Activated CD8-positive, alpha-beta memory T cell treated with anti-CD3 and anti-CD28 coated beads, Interleukin-2, amount 10 ng/mL, durations not matched to agents 7 days and 5 days (primary cell): ENCODE measurements at regions not wholly inside any gene's neighbourhood (a gene's known extent, or its start where the extent isn't known, plus 50 kb on each side); places are given as distances from the start of the nearest gene placed in this dataset.

Source experiments
- ATAC-seq: fragments of 150-1000 bp; cut with Tn5 transposase; one replicate; pipeline ENCODE4 v1.10.0; 2021; ENCODE audit warnings: moderate library complexity
- CTCF ChIA-PET: fragments of 350-600 bp; sonication (Branson Sonifier 250); formaldehyde crosslinking; loops from one replicate; lab custom pipeline; 2021; ENCODE audit warnings: antibody characterized with exemption; lab: Charles Lee
- DNase-seq: peaks from one replicate; pipeline ENCODE4 v3.0.0-alpha.2; 2020
- H3K27ac Mint-ChIP-seq: one replicate; pipeline ENCODE4 v1.8.0; 2021; ENCODE audit warnings: mild to moderate bottlenecking, mixed read lengths
- H3K27me3 Mint-ChIP-seq: one replicate; pipeline ENCODE4 v1.8.0; 2021; ENCODE audit warnings: mixed read lengths
- H3K36me3 Mint-ChIP-seq: one replicate; pipeline ENCODE4 v1.8.0; 2021; ENCODE audit warnings: mild to moderate bottlenecking, mixed read lengths
- H3K4me1 Mint-ChIP-seq: one replicate; pipeline ENCODE4 v1.8.0; 2021; ENCODE audit warnings: mixed read lengths
- H3K4me3 Mint-ChIP-seq: one replicate; pipeline ENCODE4 v1.8.0; 2021; ENCODE audit warnings: mild to moderate bottlenecking, moderate library complexity, mixed read lengths
- H3K9me3 Mint-ChIP-seq: one replicate; pipeline ENCODE4 v1.8.0; 2022; ENCODE audit warnings: low read depth, mixed read lengths

GRCh38 chr16:86723689-86724088 lies 145.3 kb downstream of the FOXL1 start:
- CTCF ChIA-PET: no interaction called here

GRCh38 chr16:86725401-86725800 lies 147.1 kb downstream of the FOXL1 start:
- CTCF ChIA-PET: no interaction called here
- no peaks in the 10 kb centered on the region for H3K9me3 Mint-ChIP-seq
- no peak for ATAC-seq
- DNase-seq: no peak
- no peaks in the 10 kb centered on the region for H3K4me1 Mint-ChIP-seq
- no peak overlapping the region for H3K27ac Mint-ChIP-seq
- no peaks in the 10 kb centered on the region for H3K36me3 Mint-ChIP-seq
- peaks cover 11% of the 10 kb centered on the region for H3K27me3 Mint-ChIP-seq
- H3K4me3 Mint-ChIP-seq: no peak overlapping the region

More at GRCh38 chr16:86723689-86724088, 145.3 kb downstream of the FOXL1 start:
- DNase-seq (no peak), ATAC-seq (no peak)
- Mint-ChIP-seq H3K27me3 (peaks cover 11% of the 10 kb centered on the region), H3K9me3 (no peaks in the 10 kb centered on the region), H3K27ac (no peak overlapping the region), H3K4me1 (no peaks in the 10 kb centered on the region), H3K36me3 (no peaks in the 10 kb centered on the region), H3K4me3 (no peak overlapping the region)

DNA sequence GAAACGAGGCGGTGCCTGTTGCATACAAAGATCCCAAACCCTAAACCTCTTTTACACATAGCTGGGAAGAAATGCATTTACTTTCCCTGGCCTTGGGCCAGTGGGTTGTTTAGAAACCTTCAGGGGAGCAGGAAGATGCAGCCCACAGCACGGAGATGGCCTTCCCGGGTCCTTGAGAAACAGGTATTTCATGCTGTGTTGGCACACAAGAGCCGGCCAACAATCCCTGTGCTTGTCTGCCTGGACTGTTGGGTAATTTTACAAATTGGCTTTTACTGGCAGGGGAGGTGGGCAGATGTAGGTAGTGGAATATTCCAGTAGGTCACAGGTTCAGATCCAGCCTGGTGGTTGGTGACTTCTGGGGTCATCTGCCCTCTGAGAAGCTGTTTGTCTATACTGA lies 148.0 kb downstream of the FOXL1 start:
- Mint-ChIP-seq H3K27ac (no peak overlapping the region), H3K9me3 (no peaks in the 10 kb centered on the region), H3K4me1 (no peaks in the 10 kb centered on the region), H3K27me3 (peaks cover 13% of the 10 kb centered on the region), H3K36me3 (no peaks in the 10 kb centered on the region), H3K4me3 (no peak overlapping the region)
- CTCF ChIA-PET: no interaction called here
- ATAC-seq (no peak), DNase-seq (no peak)

- Mint-ChIP-seq H3K4me1 (no peaks in the 10 kb centered on the region), H3K36me3 (no peaks in the 10 kb centered on the region), H3K27me3 (peaks cover 21% of the 10 kb centered on the region), H3K4me3 (no peak overlapping the region), H3K9me3 (no peaks in the 10 kb centered on the region), H3K27ac (no peak overlapping the region)
- CTCF ChIA-PET: no interaction called here
- ATAC-seq (no peak), DNase-seq (no peak)
These were observed 148.8 kb downstream of the FOXL1 start for GRCh38 chr16:86727131-86727530.

- no peaks in the 10 kb centered on the region for H3K9me3 Mint-ChIP-seq
- H3K27me3 Mint-ChIP-seq: peaks cover 26% of the 10 kb centered on the region
- no peak for DNase-seq
- H3K36me3 Mint-ChIP-seq: no peaks in the 10 kb centered on the region
- H3K4me3 Mint-ChIP-seq: no peak overlapping the region
- H3K4me1 Mint-ChIP-seq: no peaks in the 10 kb centered on the region
- CTCF ChIA-PET: no interaction called here
- no peak overlapping the region for H3K27ac Mint-ChIP-seq
- no peak for ATAC-seq
These were observed 149.3 kb downstream of the FOXL1 start for GRCh38 chr16:86727632-86728031.

DNA sequence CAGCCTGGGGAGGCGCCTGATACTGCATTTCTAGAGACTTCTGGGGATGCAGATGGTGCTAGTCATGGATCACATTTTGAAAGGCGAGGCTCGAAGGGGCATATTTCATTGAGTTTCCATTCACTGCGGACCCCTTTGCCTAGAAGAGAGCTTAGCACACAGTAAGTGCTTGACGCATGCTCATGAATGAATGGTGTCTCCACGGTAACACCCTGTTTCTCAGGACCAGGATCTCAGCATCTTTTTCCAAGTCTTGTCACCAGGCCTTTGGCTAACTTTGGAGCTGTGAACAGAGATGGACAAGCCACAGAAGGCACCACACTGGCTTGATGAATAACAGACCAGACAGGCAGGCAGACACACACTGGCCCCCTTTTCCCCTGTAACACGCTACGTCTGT lies 151.3 kb downstream of the FOXL1 start:
- ATAC-seq (no peak), DNase-seq (no peak)
- Mint-ChIP-seq H3K9me3 (no peaks in the 10 kb centered on the region), H3K4me1 (no peaks in the 10 kb centered on the region), H3K27ac (no peak overlapping the region), H3K4me3 (no peak overlapping the region), H3K27me3 (peaks cover 45% of the 10 kb centered on the region), H3K36me3 (no peaks in the 10 kb centered on the region)
- CTCF ChIA-PET: no interaction called here

GRCh38 chr16:86730086-86730485 lies 151.7 kb downstream of the FOXL1 start:
- ATAC-seq (no peak), DNase-seq (no peak)
- H3K36me3 Mint-ChIP-seq: no peaks in the 10 kb centered on the region
- H3K9me3 Mint-ChIP-seq: no peaks in the 10 kb centered on the region
- no peak overlapping the region for H3K4me3 Mint-ChIP-seq
- peaks cover 49% of the 10 kb centered on the region for H3K27me3 Mint-ChIP-seq
- no peak overlapping the region for H3K27ac Mint-ChIP-seq
- CTCF ChIA-PET: no interaction called here
- H3K4me1 Mint-ChIP-seq: no peaks in the 10 kb centered on the region

DNA sequence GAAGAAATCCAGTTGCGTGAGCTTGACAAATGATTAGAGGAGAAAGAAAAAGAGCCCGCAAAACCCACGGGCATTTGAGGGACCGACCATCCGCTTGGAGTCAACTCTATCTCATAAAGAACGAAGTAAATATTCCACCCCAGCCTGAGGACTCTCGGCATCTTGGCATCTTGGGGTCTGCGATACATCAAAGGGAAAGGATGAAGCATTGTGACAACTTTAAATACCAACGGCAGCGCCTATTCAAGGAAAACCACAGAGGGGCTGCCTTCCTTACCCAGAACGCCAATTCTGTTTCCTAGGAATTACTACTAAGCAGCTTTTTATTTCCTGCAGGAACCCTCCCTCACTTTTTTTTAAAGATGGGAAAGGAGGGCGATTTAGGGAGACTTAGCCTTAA lies 152.2 kb downstream of the FOXL1 start:
- Mint-ChIP-seq H3K9me3 (no peaks in the 10 kb centered on the region), H3K27me3 (peaks cover 53% of the 10 kb centered on the region), H3K27ac (no peak overlapping the region), H3K4me1 (no peaks in the 10 kb centered on the region), H3K36me3 (no peaks in the 10 kb centered on the region), H3K4me3 (no peak overlapping the region)
- ATAC-seq (no peak), DNase-seq (no peak)
- CTCF ChIA-PET: no interaction called here

GRCh38 chr16:86732621-86733295 lies 154.4 kb downstream of the FOXL1 start:
- H3K4me3 Mint-ChIP-seq: no peak overlapping the region
- no peaks in the 10 kb centered on the region for H3K4me1 Mint-ChIP-seq
- peaks cover 51% of the 10 kb centered on the region for H3K27me3 Mint-ChIP-seq

GRCh38 chr16:86733546-86734254 lies 155.4 kb downstream of the FOXL1 start:
- DNase-seq (no peak), ATAC-seq (no peak)
- Mint-ChIP-seq H3K27ac (no peak overlapping the region), H3K4me3 (no peak overlapping the region), H3K27me3 (peaks cover 46% of the 10 kb centered on the region), H3K9me3 (no peaks in the 10 kb centered on the region), H3K4me1 (no peaks in the 10 kb centered on the region), H3K36me3 (no peaks in the 10 kb centered on the region)
- CTCF ChIA-PET: no interaction called here

More at GRCh38 chr16:86732621-86733295, 154.4 kb downstream of the FOXL1 start:
- Mint-ChIP-seq H3K36me3 (no peaks in the 10 kb centered on the region), H3K9me3 (no peaks in the 10 kb centered on the region), H3K27ac (no peak overlapping the region)
- no peak for DNase-seq
- CTCF ChIA-PET: no interaction called here
- no peak for ATAC-seq

GRCh38 chr16:86734543-86735460 lies 156.5 kb downstream of the FOXL1 start:
- H3K27ac Mint-ChIP-seq: no peak overlapping the region
- peaks cover 52% of the 10 kb centered on the region for H3K27me3 Mint-ChIP-seq
- H3K36me3 Mint-ChIP-seq: no peaks in the 10 kb centered on the region
- ATAC-seq (no peak), DNase-seq (no peak)
- CTCF ChIA-PET: no interaction called here
- H3K4me3 Mint-ChIP-seq: no peak overlapping the region
- no peaks in the 10 kb centered on the region for H3K9me3 Mint-ChIP-seq
- no peaks in the 10 kb centered on the region for H3K4me1 Mint-ChIP-seq

DNA sequence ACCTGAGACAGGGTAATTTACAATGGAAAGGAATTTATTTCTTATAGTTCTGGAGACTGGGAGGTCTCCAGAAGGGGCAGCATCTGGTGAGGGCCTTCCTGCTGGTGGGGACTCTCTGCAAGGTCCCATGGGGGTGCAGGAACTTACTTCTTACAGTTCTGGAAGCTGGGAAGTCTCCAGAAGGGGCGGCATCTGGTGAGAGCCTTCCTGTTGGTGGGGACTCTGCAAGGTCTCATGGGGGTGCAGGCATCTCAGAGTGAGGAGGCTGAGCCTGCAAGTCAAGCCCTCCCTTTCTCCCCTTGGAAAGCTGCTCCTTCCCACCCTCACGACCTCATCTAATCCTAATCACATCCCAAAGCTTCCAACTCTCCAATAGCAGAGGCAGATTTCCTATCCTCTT lies 157.4 kb downstream of the FOXL1 start:
- no peak for ATAC-seq
- H3K27ac Mint-ChIP-seq: no peak overlapping the region
- CTCF ChIA-PET: no interaction called here
- no peak overlapping the region for H3K4me3 Mint-ChIP-seq
- H3K9me3 Mint-ChIP-seq: no peaks in the 10 kb centered on the region
- peaks cover 3% of the 10 kb centered on the region for H3K4me1 Mint-ChIP-seq
- H3K27me3 Mint-ChIP-seq: peaks cover 59% of the 10 kb centered on the region
- no peak for DNase-seq
- H3K36me3 Mint-ChIP-seq: no peaks in the 10 kb centered on the region

DNA sequence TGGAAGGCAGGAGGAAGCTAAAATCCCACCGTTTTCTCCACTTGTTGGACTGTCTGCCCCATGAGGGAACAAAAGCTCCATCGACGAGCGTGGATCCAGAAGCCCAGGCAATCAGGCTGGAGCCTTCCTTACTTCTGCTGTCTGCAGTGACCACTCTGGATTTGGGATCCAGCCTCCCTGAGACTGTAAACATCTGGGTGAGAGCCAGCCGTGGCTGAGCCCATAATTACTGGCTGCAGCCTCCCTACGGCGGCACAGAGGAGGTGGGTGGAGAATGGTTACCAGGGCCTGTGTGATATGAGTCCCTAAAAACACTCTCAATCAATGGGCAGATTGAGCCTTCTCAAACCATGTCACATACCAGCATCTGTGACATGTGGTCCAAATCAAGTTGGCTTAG lies 158.2 kb downstream of the FOXL1 start:
- Mint-ChIP-seq H3K9me3 (no peaks in the 10 kb centered on the region), H3K27ac (no peak overlapping the region), H3K27me3 (peaks cover 63% of the 10 kb centered on the region), H3K4me1 (peaks cover 7% of the 10 kb centered on the region), H3K4me3 (no peak overlapping the region), H3K36me3 (no peaks in the 10 kb centered on the region)
- ATAC-seq (no peak), DNase-seq (no peak)
- CTCF ChIA-PET: no interaction called here
